ENCODE measurements at regions not wholly inside any gene's neighbourhood (a gene's known extent, or its start where the extent isn't known, plus 50 kb on each side); places are given as distances from the start of the nearest gene placed in this dataset.

DNA sequence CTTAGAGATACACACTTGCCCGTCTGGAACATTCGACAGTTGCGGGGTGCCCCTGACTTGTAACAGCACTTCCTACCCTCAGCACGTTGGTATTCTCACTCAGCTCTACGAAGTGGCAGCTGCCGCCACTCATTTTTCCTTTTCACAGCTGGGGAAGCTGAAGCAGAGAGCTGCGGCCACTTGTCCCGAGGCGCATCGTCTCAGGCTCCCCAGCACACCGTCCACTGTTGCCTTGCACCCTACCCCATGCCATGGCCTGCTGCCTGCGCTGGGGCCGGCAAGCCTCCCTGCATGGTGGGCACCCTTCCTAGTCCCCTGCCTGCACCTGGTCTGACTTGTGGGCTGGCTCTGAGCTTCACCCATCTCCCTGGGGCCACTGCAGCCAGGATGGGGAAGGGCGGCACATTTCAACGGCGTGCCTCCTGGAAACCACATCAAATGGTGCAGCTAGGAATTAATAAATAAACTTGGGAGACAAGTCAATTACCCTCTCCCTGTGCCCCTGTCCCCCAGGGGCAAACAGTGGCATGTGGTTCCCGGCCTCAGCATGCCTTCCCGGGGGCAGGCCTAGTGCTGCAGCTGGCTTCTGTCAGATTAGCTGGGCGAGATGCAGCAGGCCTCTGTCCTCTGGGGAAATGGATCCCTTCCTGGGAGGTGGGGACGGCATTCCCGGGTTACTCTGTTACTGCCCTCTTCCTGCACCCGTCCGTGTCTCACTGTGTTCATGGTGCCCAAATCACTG lies 64.7 kb upstream of the HAAO start:
- TF ChIP-seq, protein P1, sequence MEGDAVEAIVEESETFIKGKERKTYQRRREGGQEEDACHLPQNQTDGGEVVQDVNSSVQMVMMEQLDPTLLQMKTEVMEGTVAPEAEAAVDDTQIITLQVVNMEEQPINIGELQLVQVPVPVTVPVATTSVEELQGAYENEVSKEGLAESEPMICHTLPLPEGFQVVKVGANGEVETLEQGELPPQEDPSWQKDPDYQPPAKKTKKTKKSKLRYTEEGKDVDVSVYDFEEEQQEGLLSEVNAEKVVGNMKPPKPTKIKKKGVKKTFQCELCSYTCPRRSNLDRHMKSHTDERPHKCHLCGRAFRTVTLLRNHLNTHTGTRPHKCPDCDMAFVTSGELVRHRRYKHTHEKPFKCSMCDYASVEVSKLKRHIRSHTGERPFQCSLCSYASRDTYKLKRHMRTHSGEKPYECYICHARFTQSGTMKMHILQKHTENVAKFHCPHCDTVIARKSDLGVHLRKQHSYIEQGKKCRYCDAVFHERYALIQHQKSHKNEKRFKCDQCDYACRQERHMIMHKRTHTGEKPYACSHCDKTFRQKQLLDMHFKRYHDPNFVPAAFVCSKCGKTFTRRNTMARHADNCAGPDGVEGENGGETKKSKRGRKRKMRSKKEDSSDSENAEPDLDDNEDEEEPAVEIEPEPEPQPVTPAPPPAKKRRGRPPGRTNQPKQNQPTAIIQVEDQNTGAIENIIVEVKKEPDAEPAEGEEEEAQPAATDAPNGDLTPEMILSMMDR (conservative IDR thresholded peaks at IDR 0.05; ENCODE audit: low read length), result no peak
- no peak for DNase-seq (ENCODE audit: low read depth)
- H3K4me3 ChIP-seq (ENCODE audit: low read length), result no peak overlapping the region

DNA sequence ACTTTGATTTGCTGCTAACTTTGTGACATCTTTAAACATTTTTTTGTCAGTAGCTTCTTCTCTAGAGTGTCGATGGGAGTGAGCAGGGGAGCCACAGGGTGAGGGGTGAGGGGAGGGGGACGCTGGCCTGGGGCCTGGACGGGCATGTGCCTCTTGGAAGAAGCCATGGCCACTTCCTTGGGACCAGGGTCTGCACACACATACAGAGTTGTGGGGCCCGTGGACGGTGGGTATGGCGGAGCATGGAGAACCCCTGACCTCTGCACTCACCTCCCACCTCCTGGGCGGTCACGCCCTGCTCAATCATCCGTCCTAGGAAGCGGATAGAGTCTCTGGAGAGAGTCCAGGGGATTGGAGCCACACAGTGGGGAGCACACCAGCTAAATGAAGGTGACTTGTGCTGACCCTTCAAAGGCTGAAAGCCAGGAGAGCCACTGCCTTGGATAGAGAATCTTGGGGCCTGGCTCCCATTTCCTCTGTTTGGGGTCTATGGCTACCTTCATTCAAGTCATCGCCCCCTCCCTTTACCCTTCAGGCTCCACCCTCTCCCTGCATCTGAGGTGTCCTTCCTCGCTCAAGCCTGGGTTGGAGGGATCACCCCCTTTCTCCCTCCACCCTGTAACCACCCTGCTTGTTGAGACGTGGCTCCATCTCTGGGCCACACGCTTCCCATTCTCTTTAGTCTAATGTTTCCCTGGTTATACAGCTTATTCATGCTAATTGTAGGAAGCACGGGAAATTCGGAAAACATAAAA lies 63.9 kb upstream of the HAAO start:
- DNase-seq (ENCODE audit: low read depth), result no peak
- no peak overlapping the region for H3K4me3 ChIP-seq (ENCODE audit: low read length)
- TF ChIP-seq, protein P1 (conservative IDR thresholded peaks at IDR 0.05; ENCODE audit: low read length), result no peak

DNA sequence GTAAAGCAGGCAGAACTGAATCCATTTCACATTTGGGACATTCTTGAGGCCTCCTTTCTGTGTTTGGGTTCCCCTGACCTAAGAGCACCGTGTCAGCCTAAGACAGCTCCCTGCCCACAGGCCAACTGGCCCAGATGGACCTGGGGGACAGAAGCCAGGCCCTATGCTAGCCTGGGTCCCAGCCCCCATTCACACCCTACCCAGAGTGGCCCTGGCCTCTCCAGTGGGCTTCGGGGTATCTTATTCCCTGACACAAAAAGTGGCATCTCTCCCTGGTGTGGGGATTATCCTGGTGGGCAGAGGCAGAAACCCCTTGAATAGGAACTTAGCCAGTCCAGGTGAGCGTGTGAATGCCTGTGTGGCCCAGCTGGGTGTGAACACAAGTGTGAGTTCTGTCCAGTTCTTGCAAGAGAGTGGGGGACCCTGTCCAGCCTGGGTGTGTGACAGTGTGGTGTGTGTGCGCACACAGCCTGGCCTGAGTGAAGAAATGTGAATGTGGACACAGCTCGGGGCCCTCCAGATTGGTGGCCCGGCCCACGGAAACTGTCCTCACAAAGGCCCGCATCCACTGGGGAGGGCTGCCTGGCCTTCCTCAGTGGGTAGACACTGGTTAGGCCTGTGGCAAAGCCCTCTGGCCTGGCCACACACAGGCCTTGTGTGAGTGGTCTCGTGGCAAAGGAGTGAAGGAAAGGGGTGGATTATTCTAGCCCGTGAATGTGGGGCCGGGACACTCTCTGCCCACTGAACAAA lies 63.0 kb upstream of the HAAO start:
- DNase-seq (ENCODE audit: low read depth), result no peak
- H3K4me3 ChIP-seq (ENCODE audit: low read length), result no peak overlapping the region
- TF ChIP-seq, protein P1 (conservative IDR thresholded peaks at IDR 0.05; ENCODE audit: low read length), result no peak

DNA sequence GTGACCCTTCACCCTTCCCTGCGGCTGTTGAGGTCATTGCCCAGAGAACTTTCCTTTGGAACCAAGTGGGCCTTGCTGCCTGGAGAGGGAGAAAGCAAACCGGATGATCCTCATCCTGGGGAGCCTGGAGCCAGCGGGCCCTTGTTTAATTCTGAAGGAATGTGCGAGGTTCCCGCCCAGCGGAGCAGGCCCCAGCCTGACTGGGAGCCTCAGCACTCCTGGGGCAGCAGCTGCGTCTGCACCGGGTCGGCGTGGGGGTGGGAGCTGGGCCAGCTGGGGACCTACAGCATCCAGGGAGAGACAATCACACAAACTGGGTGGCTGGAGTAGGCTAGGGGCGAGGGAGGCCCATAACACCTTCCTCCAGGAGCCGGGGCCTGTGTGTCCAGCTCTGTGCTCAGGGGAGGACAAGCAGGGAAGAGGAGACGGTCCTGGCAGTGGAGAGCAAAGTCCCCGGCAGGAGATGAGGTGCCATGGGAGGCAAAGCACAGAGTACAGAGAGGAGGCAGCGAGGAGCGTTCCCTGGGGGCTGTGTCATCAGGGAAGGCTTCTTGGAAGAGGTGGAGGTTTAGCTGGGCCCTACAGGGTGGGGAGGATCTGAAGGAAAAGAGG lies 61.9 kb upstream of the HAAO start:
- peak; percentile 56 for DNase-seq (ENCODE audit: low read depth)
- TF ChIP-seq, protein P1 (conservative IDR thresholded peaks at IDR 0.05; ENCODE audit: low read length), result no peak
- no peak overlapping the region for H3K4me3 ChIP-seq (ENCODE audit: low read length)

DNA sequence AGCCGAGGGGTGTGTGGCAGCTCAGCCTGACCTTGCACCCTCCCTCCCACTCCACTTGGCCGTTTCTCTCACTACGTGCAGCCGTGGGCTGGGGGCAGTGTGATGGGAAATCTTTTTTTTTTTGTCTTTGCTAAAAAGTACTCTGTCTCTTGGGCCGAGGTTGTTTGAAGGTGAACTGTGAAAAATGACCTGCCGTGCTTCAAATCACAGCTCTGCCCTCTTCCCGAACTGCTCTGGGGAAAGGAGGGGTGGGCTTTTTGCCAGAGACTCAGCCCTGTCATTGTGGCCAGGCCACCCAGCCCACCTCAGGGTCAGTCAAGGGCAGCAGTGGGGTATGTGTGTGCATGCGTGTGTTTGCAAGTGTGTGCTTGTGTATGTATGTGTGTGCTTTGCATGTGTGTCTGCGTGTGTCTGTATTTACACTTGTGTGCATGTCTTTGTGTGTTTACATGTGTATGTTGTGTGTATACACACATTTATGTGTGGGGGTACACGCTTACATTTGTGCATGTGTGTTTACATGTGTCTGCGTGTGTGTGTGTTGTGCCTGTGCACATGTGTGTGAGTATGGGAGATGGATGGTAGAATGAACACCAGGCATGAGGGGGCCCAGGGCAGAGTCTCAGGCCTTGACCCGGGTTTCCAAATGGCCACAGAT lies 61.3 kb upstream of the HAAO start:
- DNase-seq (ENCODE audit: low read depth), result no peak
- no peak overlapping the region for H3K4me3 ChIP-seq (ENCODE audit: low read length)
- TF ChIP-seq, protein P1 (conservative IDR thresholded peaks at IDR 0.05; ENCODE audit: low read length), result no peak

DNA sequence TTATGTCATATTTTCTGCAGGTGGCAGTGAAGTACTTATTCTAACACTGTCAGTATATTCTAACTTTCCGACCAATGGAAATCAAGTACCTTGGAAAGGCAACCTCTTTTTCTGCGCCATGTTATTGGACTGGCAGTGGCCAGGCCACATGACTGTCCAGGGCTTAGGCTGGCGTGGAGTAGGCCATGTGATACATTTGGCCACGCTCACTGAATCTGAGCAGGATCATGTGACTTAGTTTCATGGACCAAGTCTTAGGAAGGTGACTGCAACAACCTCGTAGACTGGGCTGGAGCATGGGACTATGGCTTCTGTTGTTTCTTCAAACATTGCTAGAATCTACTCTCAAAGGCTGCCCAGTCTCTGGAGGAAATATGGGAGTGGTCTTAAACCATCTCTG lies 60.4 kb upstream of the HAAO start:
- TF ChIP-seq, protein P1 (conservative IDR thresholded peaks at IDR 0.05; ENCODE audit: low read length), result no peak
- DNase-seq (ENCODE audit: low read depth), result no peak
- H3K4me3 ChIP-seq (ENCODE audit: low read length), result no peak overlapping the region
